Calu3 (cell line): ENCODE measurements at regions not wholly inside any gene's neighbourhood (a gene's known extent, or its start where the extent isn't known, plus 50 kb on each side); places are given as distances from the start of the nearest gene placed in this dataset.
"Not testable (repeated sequence)": the region's sequence is repeated elsewhere in the genome, so short reads cannot be mapped to it uniquely, and the experiment has no call there.

Experiments
- BruUV-seq: library from RNA; stranded (reverse); fragments of 400-500 nt; replicated peaks from 2 replicates; lab custom pipeline; 2021; lab: Mats Ljungman, UMichigan
- CTCF ChIA-PET: fragments of 300-600 bp; sonication (Branson Sonifier 250); formaldehyde crosslinking; loops from one replicate; lab custom pipeline; 2022; ENCODE audit warnings: antibody characterized with exemption; lab: Charles Lee
- DNase-seq: peaks from one replicate; pipeline ENCODE4 v3.0.0; 2022
- H3K27ac Mint-ChIP-seq: one replicate; pipeline ENCODE4 v1.8.0; 2022; ENCODE audit warnings: mixed read lengths; ENCODE audit not compliant: unreplicated experiment
- H3K27me3 Mint-ChIP-seq: one replicate; pipeline ENCODE4 v1.8.0; 2022; ENCODE audit warnings: mixed read lengths; ENCODE audit not compliant: unreplicated experiment
- H3K36me3 Mint-ChIP-seq: one replicate; pipeline ENCODE4 v1.8.0; 2022; ENCODE audit warnings: mild to moderate bottlenecking, moderate library complexity, mixed read lengths; ENCODE audit not compliant: insufficient read depth, unreplicated experiment
- H3K4me1 Mint-ChIP-seq: one replicate; pipeline ENCODE4 v1.8.0; 2022; ENCODE audit warnings: mild to moderate bottlenecking, low read depth, mixed read lengths; ENCODE audit not compliant: unreplicated experiment
- H3K4me3 Mint-ChIP-seq: one replicate; pipeline ENCODE4 v1.8.0; 2022; ENCODE audit warnings: mild to moderate bottlenecking, low read depth, moderate library complexity, mixed read lengths; ENCODE audit not compliant: unreplicated experiment
- H3K9me3 Mint-ChIP-seq: one replicate; pipeline ENCODE4 v1.8.0; 2022; ENCODE audit warnings: low read depth, mixed read lengths; ENCODE audit not compliant: unreplicated experiment
- intact Hi-C: fragments of 100-400 bp; cut with micrococcal nuclease; formaldehyde crosslinking; loops from one replicate; pipeline ENCODE4 v1.10.0; 2022; ENCODE audit not compliant: unreplicated experiment
- TF ChIP-seq, protein P1 (sequence below): fragments of 200-600 bp; IDR thresholded peaks from one replicate; pipeline ENCODE4 v1.8.0; 2022; ENCODE audit warnings: antibody characterized with exemption; ENCODE audit not compliant: unreplicated experiment

DNA sequence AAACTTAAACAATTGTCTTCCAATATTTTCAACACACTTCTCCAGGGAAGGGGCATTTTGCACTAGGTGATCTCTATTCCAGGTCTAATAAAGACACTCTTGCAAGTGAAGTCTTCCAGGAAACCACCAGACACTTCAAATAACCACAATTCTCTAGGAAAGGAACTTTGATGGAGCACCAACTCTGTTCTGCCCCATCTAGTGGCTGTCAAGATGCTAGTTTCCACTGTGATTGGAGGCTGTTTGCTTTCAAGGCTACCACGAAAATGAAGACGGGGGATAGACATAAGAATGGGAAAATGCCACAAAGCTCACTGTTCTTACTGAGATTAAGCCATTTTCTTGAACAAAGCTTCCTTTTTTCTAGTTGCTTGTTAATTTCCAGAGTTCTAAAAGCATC is 100.6 kb upstream of the F9 start:
- Mint-ChIP-seq H3K27me3 (no peaks in the 10 kb centered on the region), H3K4me1 (no peaks in the 10 kb centered on the region), H3K4me3 (no peak overlapping the region), H3K36me3 (no peaks in the 10 kb centered on the region), H3K9me3 (peaks cover 4% of the 10 kb centered on the region), H3K27ac (no peak overlapping the region)
- no peak for DNase-seq
- intact Hi-C loops, result no loop called here
- CTCF ChIA-PET, result no interaction called here
- TF ChIP-seq, protein P1, sequence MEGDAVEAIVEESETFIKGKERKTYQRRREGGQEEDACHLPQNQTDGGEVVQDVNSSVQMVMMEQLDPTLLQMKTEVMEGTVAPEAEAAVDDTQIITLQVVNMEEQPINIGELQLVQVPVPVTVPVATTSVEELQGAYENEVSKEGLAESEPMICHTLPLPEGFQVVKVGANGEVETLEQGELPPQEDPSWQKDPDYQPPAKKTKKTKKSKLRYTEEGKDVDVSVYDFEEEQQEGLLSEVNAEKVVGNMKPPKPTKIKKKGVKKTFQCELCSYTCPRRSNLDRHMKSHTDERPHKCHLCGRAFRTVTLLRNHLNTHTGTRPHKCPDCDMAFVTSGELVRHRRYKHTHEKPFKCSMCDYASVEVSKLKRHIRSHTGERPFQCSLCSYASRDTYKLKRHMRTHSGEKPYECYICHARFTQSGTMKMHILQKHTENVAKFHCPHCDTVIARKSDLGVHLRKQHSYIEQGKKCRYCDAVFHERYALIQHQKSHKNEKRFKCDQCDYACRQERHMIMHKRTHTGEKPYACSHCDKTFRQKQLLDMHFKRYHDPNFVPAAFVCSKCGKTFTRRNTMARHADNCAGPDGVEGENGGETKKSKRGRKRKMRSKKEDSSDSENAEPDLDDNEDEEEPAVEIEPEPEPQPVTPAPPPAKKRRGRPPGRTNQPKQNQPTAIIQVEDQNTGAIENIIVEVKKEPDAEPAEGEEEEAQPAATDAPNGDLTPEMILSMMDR, result no peak
- BruUV-seq, result no TSS peak

DNA sequence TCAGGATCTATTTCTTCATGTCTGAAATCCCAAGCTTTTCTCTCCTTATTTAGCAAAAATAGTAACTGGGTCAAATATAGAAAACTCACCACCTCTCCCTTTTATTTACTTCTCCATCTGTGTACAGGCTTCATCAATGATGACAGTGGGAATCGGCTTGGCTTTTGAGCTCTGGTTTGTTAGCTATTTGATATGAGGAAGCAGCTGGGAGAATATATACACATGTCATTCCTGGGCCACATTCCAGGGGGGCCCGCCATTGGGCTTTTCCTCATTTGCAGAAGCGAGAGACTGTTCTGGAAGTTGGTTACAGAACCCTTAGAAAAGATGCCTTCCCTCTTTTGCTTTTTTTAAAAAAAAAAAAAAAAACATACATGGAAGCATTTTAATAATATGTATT is 107.4 kb upstream of the F9 start:
- Mint-ChIP-seq H3K4me3 (no peak overlapping the region), H3K27me3 (no peaks in the 10 kb centered on the region), H3K36me3 (no peaks in the 10 kb centered on the region), H3K4me1 (no peaks in the 10 kb centered on the region), H3K9me3 (peaks cover 8% of the 10 kb centered on the region), H3K27ac (no peak overlapping the region)
- intact Hi-C loops, result no loop called here
- CTCF ChIA-PET, result no interaction called here
- no TSS peak for BruUV-seq
- DNase-seq, result no peak
- TF ChIP-seq, protein P1, result no peak

- H3K4me3 Mint-ChIP-seq, H3K4me1 Mint-ChIP-seq, DNase-seq, intact Hi-C loops, H3K27me3 Mint-ChIP-seq, H3K27ac Mint-ChIP-seq, BruUV-seq, H3K36me3 Mint-ChIP-seq, CTCF ChIA-PET, H3K9me3 Mint-ChIP-seq: not testable (repeated sequence)
These were observed 132.3 kb upstream of the F9 start for GRCh38 chrX:139398258-139398657.

- intact Hi-C loops, result no loop called here
- BruUV-seq, result no TSS peak
- H3K9me3 Mint-ChIP-seq, result no peaks in the 10 kb centered on the region
- no peak overlapping the region for H3K27ac Mint-ChIP-seq
- DNase-seq, result no peak
- H3K36me3 Mint-ChIP-seq, result no peaks in the 10 kb centered on the region
- H3K4me1 Mint-ChIP-seq, result no peaks in the 10 kb centered on the region
- CTCF ChIA-PET, result no interaction called here
- TF ChIP-seq, protein P1, result no peak
- H3K27me3 Mint-ChIP-seq, result no peaks in the 10 kb centered on the region
- no peak overlapping the region for H3K4me3 Mint-ChIP-seq
These were observed 142.3 kb upstream of the F9 start for GRCh38 chrX:139388254-139388653.

DNA sequence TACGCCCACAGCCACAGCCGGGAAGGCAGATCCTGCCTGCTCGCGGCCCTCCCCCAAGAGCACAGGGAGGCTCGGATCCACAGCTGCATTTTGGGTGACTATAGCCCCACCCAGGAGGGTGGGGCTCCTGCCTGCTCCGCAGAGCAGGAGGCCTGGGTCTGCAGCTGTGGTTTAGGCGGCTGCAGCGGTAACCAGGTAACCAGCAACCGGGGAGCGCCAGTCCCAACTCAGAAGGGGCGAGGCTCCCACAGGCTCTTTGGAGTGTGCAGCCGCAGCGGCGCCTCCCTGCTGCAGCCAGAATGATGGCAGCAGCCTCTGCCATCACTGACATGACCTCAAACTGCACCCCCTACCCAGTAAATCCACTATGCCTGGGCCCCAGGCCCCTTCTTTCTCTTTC is 148.0 kb upstream of the F9 start:
- no TSS peak for BruUV-seq
- intact Hi-C loops, result no loop called here
- H3K27ac Mint-ChIP-seq, result no peak overlapping the region
- CTCF ChIA-PET, result no interaction called here
- H3K27me3 Mint-ChIP-seq, result no peaks in the 10 kb centered on the region
- peaks cover 10% of the 10 kb centered on the region for H3K9me3 Mint-ChIP-seq
- DNase-seq, result no peak
- H3K4me1 Mint-ChIP-seq, result no peaks in the 10 kb centered on the region
- TF ChIP-seq, protein P1, result no peak
- no peak overlapping the region for H3K4me3 Mint-ChIP-seq
- no peaks in the 10 kb centered on the region for H3K36me3 Mint-ChIP-seq

DNA sequence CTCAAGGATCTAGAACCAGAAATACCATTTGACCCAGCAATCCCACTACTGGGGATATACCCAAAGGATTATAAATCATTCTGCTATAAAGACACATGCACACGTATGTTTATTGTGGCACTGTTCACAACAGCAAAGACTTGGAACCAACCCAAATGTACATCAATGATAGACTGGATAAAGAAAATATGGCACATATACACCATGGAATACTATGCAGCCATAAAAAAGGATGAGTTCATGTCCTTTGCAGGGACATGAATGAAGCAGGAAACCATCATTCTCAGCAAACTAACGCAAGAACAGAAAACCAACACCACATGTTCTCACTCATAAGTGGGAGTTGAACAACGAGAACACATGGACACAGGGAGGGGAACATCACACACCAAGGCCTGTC is 154.0 kb upstream of the F9 start:
- BruUV-seq, intact Hi-C loops, H3K4me3 Mint-ChIP-seq, H3K36me3 Mint-ChIP-seq, H3K27ac Mint-ChIP-seq, H3K27me3 Mint-ChIP-seq, H3K4me1 Mint-ChIP-seq, CTCF ChIA-PET, DNase-seq: not testable (repeated sequence)
- H3K9me3 Mint-ChIP-seq, result peaks cover 11% of the 10 kb centered on the region
